Renal cortex interstitium (tissue), 11 donors: ENCODE measurements at regions not wholly inside any gene's neighbourhood (a gene's known extent, or its start where the extent isn't known, plus 50 kb on each side); places are given as distances from the start of the nearest gene placed in this dataset.
"Not testable (repeated sequence)": the region's sequence is repeated elsewhere in the genome, so short reads cannot be mapped to it uniquely, and the experiment has no call there.

Experiments
- DNase-seq, 11 donors: peaks; one replicate each; pipeline ENCODE4 v3.0.0-alpha.2; 2013; ENCODE audit warnings: low read depth in 9 of 11, low spot score in 4 of 11; ENCODE audit errors: extremely low read depth in 1 of 11

- no peak for DNase-seq
Measured at GRCh38 chr17:6278376-6278775, 156.5 kb downstream of the AIPL1 start.

GRCh38 chr17:6276711-6277110, 158.2 kb downstream of the AIPL1 start:
- no peak for DNase-seq

DNA sequence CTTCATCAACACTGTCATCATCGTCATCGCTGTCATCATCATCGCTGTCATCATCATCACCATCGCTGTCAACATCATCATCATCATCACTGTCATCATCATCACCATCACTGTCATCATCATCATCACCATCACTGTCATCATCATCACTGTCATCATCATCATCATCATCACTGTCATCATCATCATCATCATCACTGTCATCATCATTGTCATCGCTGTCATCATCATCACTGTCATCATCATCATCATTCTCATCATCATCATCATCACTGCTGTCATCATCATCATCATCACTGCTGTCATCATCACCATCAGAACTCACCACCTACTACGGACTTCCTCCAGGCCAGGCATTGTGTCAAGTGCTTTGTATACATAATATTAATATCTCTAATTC, 160.6 kb downstream of the AIPL1 start:
- no peak for DNase-seq

DNA sequence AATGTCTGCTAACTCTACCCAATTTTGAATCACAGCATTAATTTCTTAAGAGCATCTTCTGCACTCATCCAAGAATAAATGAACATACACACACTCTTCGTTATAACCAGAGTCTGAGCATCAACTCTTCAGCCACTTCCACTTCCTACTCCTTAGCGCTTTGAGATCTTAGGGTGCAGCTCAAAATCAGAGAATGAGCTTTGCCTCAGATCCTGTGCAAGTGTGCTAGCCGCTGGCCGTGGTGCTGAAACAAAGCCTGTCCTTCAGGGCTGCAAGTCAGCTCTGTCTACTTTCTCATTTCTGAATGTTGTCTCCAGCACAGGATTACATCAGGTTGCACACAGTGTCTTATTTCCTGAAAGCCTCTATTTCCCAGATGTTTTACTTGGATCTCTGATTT, 165.4 kb downstream of the AIPL1 start:
- peak in 9 of 11 donors; percentile 58 to 75 (median 66) for DNase-seq

- no peak for DNase-seq
Measured at GRCh38 chr17:6261466-6261865, 173.5 kb downstream of the AIPL1 start.

DNA sequence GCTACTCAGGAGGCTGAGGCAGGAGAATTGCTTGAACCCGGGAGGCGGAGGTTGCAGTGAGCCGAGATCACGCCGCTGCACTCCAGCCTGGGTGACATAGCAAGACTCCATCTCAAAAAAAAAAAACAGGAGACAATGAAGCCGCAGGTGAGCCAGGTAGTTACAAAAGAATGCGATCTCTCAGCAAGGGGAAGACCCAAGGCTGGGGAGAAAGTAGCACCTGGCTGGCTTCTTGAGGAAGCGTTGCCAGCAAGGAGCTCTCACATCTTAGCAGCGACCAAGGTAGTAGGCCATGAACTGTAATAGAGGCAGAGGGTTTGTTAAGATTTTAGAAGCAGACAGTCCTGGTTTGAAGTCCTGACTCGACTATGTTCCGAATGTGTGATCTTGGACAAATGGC, 175.0 kb downstream of the AIPL1 start:
- no peak for DNase-seq

- DNase-seq: peak in 10 of 11 donors; percentile 20 to 62 (median 47)
Measured at GRCh38 chr17:6257336-6257735, 177.6 kb downstream of the AIPL1 start.

GRCh38 chr17:6255322-6255721, 179.6 kb downstream of the AIPL1 start:
- DNase-seq: no peak

GRCh38 chr17:6254036-6254435, 180.9 kb downstream of the AIPL1 start:
- no peak for DNase-seq

GRCh38 chr17:6251640-6252039, 181.5 kb downstream of the WSCD1 start:
- not testable (repeated sequence) for DNase-seq

DNA sequence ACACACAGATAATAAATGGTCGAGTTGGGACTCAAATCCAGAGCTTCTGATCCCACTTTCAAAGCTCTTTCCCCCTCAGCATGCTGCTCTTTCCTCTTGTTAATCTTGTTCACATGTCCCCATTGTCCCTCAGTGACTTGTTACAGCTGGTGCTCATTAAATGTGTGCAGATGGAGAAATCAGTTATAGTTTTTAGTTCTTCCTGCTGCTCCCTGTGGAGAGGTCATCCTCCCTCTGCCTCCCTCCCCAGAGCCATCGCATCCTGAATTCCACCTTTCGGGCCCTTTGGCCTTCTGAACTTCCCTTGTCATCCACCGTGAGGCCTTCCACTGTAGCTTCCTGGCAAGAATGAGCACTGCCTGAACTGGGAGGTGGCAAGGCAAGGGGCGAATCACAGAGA, 179.6 kb downstream of the WSCD1 start:
- peak in 1 of 11 donors; percentile 13 for DNase-seq

- no peak for DNase-seq
Measured at GRCh38 chr17:6248061-6248460, 177.9 kb downstream of the WSCD1 start.

GRCh38 chr17:6245301-6246177, 175.4 kb downstream of the WSCD1 start:
- no peak for DNase-seq

GRCh38 chr17:6244796-6245195, 174.6 kb downstream of the WSCD1 start:
- no peak for DNase-seq

DNA sequence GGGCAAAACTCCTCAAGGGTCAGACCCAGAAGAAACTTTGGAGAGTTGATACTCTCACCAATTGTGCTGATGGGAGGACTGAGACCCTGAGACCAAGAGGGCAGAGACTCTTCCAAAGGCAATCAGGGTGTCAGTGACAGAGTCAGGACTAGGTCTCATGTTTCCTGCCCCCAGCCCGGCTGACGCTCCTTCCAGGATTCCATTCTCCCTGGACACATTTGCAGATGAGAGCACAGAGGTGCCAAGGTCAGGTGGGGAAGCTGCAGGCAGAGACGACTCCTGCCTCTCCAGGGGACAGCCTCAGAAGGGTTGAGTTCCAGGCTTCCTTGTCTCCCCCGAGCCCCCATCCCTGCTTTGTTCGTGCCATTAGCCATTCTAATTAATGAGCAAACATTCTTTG, 174.1 kb downstream of the WSCD1 start:
- no peak for DNase-seq

DNA sequence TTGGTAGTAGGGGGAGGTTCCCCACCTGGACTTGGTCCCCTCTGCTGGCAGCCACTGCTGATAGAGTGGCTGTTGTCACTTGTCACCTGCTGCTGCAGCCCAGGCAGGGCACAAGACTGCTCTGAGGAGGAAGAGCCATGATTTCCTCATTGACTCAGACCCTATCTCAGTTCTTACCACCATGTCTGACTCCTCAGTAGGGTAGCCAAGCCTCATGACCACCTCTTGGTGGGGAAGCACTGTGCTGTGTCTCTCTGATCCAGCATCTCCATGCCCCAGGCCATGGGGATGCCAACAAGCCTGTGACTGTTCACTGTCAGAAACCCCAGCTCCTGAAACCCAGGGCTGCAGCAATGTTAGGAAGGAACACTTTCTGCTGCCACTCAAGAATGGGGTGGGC, 173.0 kb downstream of the WSCD1 start:
- no peak for DNase-seq

DNA sequence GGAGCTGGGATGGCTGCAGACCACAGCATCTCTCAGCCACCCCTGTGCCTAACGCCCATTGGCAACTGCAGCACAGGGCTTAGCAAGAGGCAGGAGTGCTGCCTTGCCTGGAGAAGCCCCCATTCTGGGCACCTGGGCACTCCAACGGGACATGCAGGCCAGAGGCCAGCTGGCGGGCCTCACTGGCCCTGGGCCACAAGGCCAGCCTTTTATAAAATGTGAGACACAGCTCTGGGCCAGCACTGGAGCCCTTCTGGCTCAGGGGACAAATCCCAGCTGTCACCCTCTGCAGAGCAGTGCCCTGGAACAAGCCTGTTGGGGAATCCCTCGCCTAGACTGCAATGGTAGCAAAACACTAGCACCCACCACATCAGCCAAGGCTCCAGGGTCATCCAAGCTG, 171.8 kb downstream of the WSCD1 start:
- DNase-seq: no peak

- no peak for DNase-seq
Measured at GRCh38 chr17:6241381-6241780, 171.2 kb downstream of the WSCD1 start.

DNA sequence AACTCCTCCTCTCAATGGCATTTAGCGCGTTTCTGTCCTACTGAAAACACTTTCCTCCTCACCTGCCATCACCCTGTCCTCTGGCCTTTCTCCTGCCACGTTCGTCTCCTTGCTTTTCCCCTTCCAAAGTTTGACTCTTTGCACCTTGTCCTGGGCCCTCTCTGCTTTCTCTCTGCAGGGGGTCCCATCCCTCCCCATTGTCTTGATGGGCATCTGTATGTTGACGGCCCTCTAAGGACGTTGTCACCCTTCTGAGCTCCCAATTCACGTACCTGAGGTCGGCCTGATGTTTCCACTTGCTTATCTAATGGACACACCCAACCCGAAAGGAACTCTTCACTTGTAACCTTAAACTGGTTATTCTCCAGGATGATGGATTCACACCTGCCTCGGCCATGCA, 170.4 kb downstream of the WSCD1 start:
- DNase-seq: no peak

GRCh38 chr17:6240001-6240400, 169.8 kb downstream of the WSCD1 start:
- no peak for DNase-seq

DNA sequence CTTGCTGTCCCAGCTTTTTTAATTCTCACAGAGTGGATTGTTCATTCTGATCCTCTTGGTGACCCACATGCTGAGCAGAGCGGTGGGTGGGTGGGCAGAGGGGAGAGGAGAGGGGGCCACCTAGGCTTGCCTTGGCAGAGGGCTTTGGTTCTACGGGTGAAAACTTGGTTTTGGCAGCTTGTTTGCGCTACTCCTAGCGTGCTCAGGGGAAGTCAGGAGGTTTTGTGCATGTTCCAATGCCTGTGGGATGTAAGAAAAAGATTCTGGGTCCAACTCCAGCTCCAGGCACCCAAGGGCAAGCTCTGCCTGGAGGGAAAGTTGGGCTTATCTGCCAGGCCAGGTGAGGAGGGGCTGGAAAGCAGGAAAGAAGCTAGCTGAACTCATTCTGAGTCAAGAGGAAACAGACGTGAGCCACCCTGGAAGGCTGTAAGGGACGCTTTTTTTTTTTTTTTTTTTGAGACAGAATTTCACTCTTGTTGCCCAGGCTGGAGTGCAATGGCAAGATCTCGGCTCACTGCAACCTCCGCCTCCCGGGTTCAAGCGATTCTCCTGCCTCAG, 169.1 kb downstream of the WSCD1 start:
- no peak for DNase-seq
